ENCODE measurements at regions not wholly inside any gene's neighbourhood (a gene's known extent, or its start where the extent isn't known, plus 50 kb on each side); places are given as distances from the start of the nearest gene placed in this dataset. TPM values are rescaled to one million over a fixed set of nuclear protein-coding genes. Genes with fewer than 3 reads are reported as not detected.
"Not testable (repeated sequence)": the region's sequence is repeated elsewhere in the genome, so short reads cannot be mapped to it uniquely, and the experiment has no call there.

GRCh38 chr21:8234059-8234458, 2287.3 kb upstream of the TPTE start:
- H3K36me3 ChIP-seq; H3K4me1 ChIP-seq (replicated peaks); H3K4me3 ChIP-seq; H3K27ac ChIP-seq; DNase-seq (ENCODE audit: low spot score); intact Hi-C loops (cut with DNase I); H3K27me3 ChIP-seq (replicated peaks; ENCODE audit: insufficient read depth); H3K9me3 ChIP-seq: not testable (repeated sequence)
- peak in 1 of 4 experiments; percentile 5 for TF ChIP-seq CTCF (IDR thresholded peaks at IDR 0.05)
- 78% methylated on average over 1 of the region's 1 CpG for WGBS

GRCh38 chr21:8244723-8245641, 2276.4 kb upstream of the TPTE start:
- H3K27me3 ChIP-seq (replicated peaks; ENCODE audit: insufficient read depth); H3K4me1 ChIP-seq (replicated peaks); H3K9me3 ChIP-seq; H3K27ac ChIP-seq; H3K36me3 ChIP-seq; intact Hi-C loops (cut with DNase I); DNase-seq (ENCODE audit: low spot score); H3K4me3 ChIP-seq: not testable (repeated sequence)
- no CpG with 5 or more reads among the region's 49 CpGs for WGBS

- H3K9me3 ChIP-seq; H3K4me3 ChIP-seq; H3K4me1 ChIP-seq (replicated peaks); intact Hi-C loops (cut with DNase I); H3K27me3 ChIP-seq (replicated peaks; ENCODE audit: insufficient read depth); DNase-seq (ENCODE audit: low spot score); H3K36me3 ChIP-seq; H3K27ac ChIP-seq: not testable (repeated sequence)
- WGBS, result no CpG with 5 or more reads among the region's 40 CpGs
Observed at GRCh38 chr21:8245642-8246402, 2275.6 kb upstream of the TPTE start.

- no CpG with 5 or more reads among the region's 64 CpGs for whole genome bisulfite sequencing
- H3K4me1 ChIP-seq (replicated peaks); DNase-seq (ENCODE audit: low spot score); H3K27me3 ChIP-seq (replicated peaks; ENCODE audit: insufficient read depth); intact Hi-C loops (cut with DNase I); H3K4me3 ChIP-seq; H3K27ac ChIP-seq; H3K36me3 ChIP-seq; H3K9me3 ChIP-seq: not testable (repeated sequence)
Observed at GRCh38 chr21:8251701-8252100, 2269.7 kb upstream of the TPTE start.

GRCh38 chr21:8255094-8255493, 2266.3 kb upstream of the TPTE start:
- intact Hi-C loops (cut with DNase I); H3K36me3 ChIP-seq; DNase-seq (ENCODE audit: low spot score); H3K4me1 ChIP-seq (replicated peaks); H3K4me3 ChIP-seq; H3K27ac ChIP-seq; H3K27me3 ChIP-seq (replicated peaks; ENCODE audit: insufficient read depth); H3K9me3 ChIP-seq: not testable (repeated sequence)
- no CpG with 5 or more reads among the region's 30 CpGs for WGBS

- H3K4me1 ChIP-seq (replicated peaks); H3K27ac ChIP-seq; intact Hi-C loops (cut with DNase I); DNase-seq (ENCODE audit: low spot score); H3K27me3 ChIP-seq (replicated peaks; ENCODE audit: insufficient read depth); H3K4me3 ChIP-seq; H3K9me3 ChIP-seq; H3K36me3 ChIP-seq: not testable (repeated sequence)
- no CpG with 5 or more reads among the region's 143 CpGs for WGBS
Observed at GRCh38 chr21:8257083-8257799, 2264.1 kb upstream of the TPTE start.

GRCh38 chr21:8260065-8260627, 2261.2 kb upstream of the TPTE start:
- intact Hi-C loops (cut with DNase I); H3K27me3 ChIP-seq (replicated peaks; ENCODE audit: insufficient read depth): not testable (repeated sequence)

More at GRCh38 chr21:8260065-8260627, 2261.2 kb upstream of the TPTE start:
- not testable (repeated sequence) for H3K27ac ChIP-seq; H3K4me1 ChIP-seq (replicated peaks); H3K4me3 ChIP-seq; H3K36me3 ChIP-seq; H3K9me3 ChIP-seq; DNase-seq (ENCODE audit: low spot score)
- WGBS, result no CpG with 5 or more reads among the region's 66 CpGs

Small RNA genes in the stretch of these regions (microRNA-seq; reads per million reads assigned to microRNA genes)
- gene MIR3648-1 (not detected), gene MIR3687-1 (not detected), gene MIR6724-1 (not detected), gene MIR6724-2 (not detected)

Small RNA genes in the stretch of these regions (small RNA-seq; reads per million reads assigned to genes)
- gene MIR3648-1 (0 reads per million in 2 donors), gene MIR3687-1 (0 reads per million in 2 donors), gene MIR6724-1 (0 reads per million in 2 donors), gene MIR6724-2 (0 reads per million in 2 donors), gene RF01518 (0 reads per million in 2 donors), gene RNA5-8SN2 (0 reads per million in 2 donors)

Measured in prostate gland (tissue), 2 donors.